GM19468 (cell line): ENCODE measurements at regions not wholly inside any gene's neighbourhood (a gene's known extent, or its start where the extent isn't known, plus 50 kb on each side); places are given as distances from the start of the nearest gene placed in this dataset.
A peak's percentile ranks its signal among the peaks of the same experiment; 100 is the strongest.
"Not testable (repeated sequence)": the region's sequence is repeated elsewhere in the genome, so short reads cannot be mapped to it uniquely, and the experiment has no call there.

Experiments used
- ATAC-seq: cut with Tn5 transposase; IDR thresholded peaks from one replicate; pipeline ENCODE4 v1.9.1; 2021; ENCODE audit warnings: mild to moderate bottlenecking, moderate library complexity, moderate number of reproducible peaks; ENCODE audit not compliant: unreplicated experiment; ENCODE audit errors: extremely low read depth

GRCh38 chr11:38937709-38938108 lies 2339.7 kb upstream of the RAG2 start:
- no peak for ATAC-seq

DNA sequence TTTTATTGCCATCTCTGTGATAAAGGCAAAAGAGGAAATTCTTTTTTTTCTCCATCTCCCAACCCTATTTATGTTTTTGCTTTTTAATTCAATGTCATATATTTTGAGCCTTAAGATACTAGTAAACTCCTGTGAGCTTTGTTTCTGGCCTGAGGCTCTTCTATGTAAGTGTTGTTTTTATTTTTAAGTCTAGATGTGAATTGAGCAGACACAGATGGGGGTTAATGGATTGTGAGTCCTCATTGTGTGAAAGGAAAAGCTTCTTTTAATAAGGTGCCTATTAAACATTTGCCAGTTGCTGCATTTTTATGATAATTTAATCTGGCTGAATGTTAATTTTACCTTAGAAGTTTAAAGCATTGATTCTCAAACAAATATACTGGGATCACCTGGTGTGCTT lies 2337.9 kb upstream of the RAG2 start:
- no peak for ATAC-seq

DNA sequence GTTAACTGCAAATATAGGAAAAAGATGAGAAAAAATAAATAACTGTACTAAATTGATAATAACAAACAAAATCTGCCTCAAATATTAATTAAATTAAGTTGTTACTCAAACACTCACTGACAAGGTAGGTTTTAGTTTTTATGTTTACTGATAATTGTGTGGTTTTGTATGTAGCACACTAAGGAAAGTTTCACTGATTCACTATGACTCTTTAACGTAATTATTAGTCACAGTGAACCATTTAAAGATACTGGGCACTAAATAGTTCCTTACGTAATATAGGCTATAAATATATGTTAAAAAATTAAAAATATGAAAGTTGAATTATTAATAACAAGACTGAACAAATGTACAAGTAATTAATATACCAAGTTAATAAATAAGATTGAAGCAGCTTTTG lies 2330.0 kb upstream of the RAG2 start:
- ATAC-seq, result no peak

GRCh38 chr11:38924644-38925043 lies 2326.6 kb upstream of the RAG2 start:
- no peak for ATAC-seq

DNA sequence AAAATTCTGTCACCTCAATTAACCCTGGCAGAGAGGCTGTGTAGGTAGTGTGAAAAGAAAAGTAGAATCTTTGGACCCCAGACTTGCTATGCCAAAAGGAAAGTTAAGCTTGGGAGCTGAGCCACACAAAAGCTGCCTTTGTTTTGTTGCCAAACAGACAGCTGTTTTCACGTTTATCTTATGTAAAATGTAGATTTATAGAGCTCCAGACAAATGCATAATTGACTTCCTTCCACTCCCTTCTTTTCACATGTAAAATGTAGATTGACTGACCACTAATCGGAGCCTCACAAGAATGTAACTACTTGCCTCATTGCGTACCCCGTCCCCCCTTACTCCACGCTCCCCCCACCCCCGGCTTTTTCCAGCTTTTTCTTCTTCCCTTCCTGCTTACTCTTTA lies 2302.2 kb upstream of the RAG2 start:
- no peak for ATAC-seq

DNA sequence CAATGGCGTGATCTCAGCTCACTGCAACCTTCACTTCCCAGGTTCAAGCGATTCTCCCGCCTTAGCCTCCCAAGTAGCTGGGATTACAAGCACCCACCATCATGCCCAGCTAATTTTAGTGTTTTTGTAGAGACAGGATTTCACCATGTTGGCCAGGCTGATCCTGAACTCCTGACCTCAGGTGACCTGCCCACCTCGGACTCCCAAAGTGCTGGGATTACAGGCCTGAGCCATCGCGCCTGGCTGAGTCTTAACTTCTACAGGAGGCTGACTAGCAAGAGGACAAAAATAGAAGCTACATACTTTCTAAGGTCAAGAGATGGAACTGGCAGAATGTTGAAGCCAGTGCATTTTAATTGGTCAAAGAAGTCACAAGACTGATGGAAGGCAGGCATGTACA lies 2296.2 kb upstream of the RAG2 start:
- not testable (repeated sequence) for ATAC-seq

GRCh38 chr11:38884145-38884865 lies 2286.3 kb upstream of the RAG2 start:
- ATAC-seq, result no peak

GRCh38 chr11:38867338-38867737 lies 2269.3 kb upstream of the RAG2 start:
- ATAC-seq, result no peak

- ATAC-seq, result no peak
These were observed 2267.9 kb upstream of the RAG2 start for GRCh38 chr11:38865922-38866321.

GRCh38 chr11:38842991-38843390 lies 2245.0 kb upstream of the RAG2 start:
- no peak for ATAC-seq

GRCh38 chr11:38839071-38839470 lies 2241.0 kb upstream of the RAG2 start:
- ATAC-seq, result no peak

DNA sequence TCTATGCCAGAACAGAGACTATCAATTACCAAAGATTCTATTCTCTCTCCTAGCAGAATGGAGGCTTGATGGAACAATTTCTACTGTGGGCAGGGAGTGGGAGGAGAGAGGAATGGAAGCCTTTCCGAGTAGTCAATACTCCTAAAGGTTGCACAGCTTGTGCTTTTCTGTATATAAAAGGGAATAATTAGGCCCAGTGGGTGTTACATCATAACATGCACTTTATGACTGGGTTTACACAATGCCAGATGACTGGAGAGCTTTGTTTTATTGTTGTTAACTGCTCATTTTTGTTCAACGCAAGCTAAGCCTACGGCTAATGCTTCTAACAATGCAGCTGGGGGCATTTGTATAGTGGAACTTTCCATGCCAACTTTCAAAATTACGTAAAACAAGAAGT lies 2237.9 kb upstream of the RAG2 start:
- ATAC-seq, result no peak

DNA sequence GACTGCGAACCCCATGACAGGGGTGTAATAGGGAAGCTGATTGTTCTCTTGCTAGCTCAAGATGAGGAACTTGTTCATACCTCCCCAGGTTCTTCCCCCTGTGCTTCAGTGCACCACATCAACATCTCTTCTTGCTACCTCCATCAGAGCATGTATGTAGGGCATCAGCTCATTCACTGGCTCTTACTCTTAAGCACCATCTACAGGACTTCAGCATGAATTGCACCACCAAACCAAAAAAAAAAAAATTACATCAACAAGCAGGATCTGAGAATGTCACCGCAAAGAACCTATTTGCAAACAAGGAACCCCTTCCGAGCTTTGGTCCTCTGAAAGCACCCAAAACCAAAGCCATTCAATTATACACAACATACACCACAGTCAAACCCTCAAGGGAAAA lies 2226.5 kb upstream of the RAG2 start:
- ATAC-seq, result no peak

DNA sequence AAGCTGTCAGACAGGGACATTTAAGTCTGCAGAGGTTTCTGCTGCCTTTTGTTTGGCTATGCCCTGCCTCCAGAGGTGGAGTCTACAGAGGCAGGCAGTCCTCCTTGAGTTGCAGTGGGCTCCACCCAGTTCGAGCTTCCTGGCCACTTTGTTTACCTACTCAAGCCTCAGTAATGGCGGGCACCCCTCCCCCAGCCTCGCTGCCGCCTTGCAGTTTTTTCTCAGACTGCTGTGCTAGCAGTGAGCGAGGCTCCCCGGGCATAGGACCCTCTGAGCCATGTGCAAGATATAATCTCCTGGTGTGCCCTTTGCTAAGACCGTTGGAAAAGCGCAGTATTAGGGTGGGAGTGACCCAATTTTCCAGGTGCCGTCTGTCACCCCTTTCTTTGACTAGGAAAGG lies 2223.8 kb upstream of the RAG2 start:
- not testable (repeated sequence) for ATAC-seq

DNA sequence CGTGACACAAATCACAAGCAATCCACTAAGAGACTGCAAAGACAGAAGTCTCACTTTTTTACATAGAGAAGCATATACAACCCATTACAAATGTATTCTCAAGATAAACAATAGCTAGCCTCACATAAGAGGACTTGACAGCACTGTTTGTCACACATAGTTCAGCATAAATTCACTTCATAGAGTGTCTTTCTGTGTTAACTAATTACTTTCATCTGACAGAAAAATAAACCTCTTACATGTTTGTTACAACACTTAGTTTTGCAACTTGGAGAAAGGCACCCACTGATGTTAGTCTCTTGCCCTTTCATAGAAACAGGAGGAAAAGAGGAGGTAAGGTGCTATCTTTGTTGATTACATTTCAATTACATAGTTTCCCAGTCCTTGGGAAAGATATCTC lies 2221.9 kb upstream of the RAG2 start:
- no peak for ATAC-seq

DNA sequence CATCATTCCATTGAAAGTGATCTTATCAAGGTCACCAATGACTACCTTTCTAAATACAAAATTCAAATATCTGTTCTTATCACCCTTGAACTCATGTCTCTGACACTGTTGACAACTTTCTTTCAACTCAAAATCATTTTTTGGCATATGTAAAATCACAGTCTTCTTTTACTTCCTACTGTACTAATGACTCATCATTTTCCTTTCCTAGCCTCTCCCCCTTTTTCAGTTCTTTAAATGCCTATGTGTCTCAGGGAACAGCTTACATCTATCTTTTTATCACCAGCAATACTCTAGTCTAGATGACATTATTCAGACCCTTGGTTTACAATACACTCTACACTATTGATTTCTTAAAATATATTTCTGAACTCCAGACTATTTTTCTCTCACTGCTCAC lies 2220.7 kb upstream of the RAG2 start:
- ATAC-seq, result no peak

DNA sequence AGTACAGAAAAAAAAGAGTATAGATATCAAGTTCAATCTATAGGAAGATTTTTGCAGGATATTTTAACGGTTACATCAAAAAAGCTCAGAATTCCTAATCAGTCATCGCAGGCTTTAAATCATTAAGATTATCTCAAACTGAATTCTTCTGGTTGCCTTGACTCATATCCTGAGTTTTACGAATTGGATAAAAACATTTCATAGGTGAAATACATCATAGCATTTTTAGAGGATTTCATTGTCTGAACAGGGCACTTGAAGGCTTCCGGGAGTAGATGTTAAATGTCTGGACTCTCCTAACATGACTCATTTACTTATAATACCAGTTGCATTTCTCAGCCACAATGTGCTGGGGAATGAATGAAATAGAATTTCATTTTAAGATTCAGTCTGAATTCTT lies 2216.6 kb upstream of the RAG2 start:
- no peak for ATAC-seq

- no peak for ATAC-seq
These were observed 2211.5 kb upstream of the RAG2 start for GRCh38 chr11:38809521-38809920.

- no peak for ATAC-seq
These were observed 2198.2 kb upstream of the RAG2 start for GRCh38 chr11:38796281-38796680.

DNA sequence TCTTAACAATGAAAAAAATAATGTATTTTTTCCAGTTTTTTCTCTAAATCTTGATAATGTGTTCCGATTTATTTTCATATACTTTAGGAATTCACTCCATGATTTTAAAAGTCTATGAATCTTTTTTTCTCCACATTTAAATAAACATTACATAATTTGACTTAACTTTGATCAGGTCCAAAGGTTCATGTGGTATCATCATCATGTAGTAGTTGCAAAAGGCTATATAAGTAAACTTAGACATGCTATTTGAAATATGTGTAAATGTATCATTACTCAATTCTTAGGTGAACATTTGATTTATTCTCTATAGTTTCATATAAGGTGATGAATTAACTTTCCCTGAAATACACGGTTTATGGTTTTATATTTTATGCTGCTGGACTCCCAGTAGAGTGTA lies 2197.0 kb upstream of the RAG2 start:
- no peak for ATAC-seq

GRCh38 chr11:38791346-38791961 lies 2193.4 kb upstream of the RAG2 start:
- ATAC-seq, result peak; percentile 64

DNA sequence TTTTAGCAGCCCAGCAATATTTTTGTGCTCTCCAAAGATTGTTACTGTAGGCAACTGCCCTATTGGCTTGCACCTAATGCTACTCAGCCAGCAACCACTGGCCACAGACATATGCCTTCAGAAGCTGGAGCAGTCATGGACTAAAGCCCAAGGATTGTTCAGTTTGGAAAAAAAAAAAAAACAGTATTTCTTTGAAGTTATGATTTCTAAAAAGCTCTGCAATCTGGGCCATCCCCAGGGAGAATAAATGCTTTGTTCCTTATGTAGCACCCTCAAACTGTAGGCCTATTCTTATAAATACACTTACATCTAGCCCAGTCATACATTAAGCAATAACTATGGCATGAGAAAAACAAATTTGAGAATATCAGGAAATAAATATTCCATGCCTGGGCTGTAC lies 2190.5 kb upstream of the RAG2 start:
- ATAC-seq, result no peak
